ENCODE measurements at regions not wholly inside any gene's neighbourhood (a gene's known extent, or its start where the extent isn't known, plus 50 kb on each side); places are given as distances from the start of the nearest gene placed in this dataset.
A peak's percentile ranks its signal among the peaks of the same experiment; 100 is the strongest.

DNA sequence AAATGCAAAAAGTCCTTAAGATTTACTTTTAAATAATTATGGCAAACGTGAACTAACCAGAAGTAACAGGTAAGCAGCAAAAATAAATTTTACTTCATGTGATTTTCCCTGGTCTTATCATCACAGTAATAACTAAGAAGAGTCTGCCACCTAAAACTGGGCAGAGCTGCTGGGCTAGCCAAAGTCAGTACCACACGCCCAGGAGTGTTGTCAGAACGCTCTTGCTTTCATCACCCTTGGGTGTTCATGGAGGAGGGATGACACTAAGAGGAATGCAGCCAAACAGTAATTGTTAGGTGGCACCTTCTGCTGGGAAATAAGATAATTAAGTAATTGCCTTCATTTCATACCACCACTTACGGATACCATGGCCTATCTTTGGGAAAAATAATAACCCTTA, 92.0 kb upstream of the NEUROD1 start:
- no peak overlapping the region for H2AK5ac ChIP-seq (ENCODE audit: low read length, severe bottlenecking)
- peak overlapping the region in 1 of 2 experiments; percentile 37 for H3K18ac ChIP-seq (ENCODE audit: low read depth in 1 of 2, low read length in 2 of 2)
- no peak overlapping the region for H4K8ac ChIP-seq (ENCODE audit: low read length)
- no peak overlapping the region for H3K9ac ChIP-seq (ENCODE audit: low read length)
- WGBS, result 100% methylated on average over 4 of the region's 4 CpGs
- H3K4ac ChIP-seq (ENCODE audit: low read depth in 1 of 2, low read length in 2 of 2), result no peak overlapping the region
- peaks cover 2% of the 10 kb centered on the region for H3K79me1 ChIP-seq (replicated peaks; ENCODE audit: low read length, poor library complexity, severe bottlenecking)
- H3K4me3 ChIP-seq (ENCODE audit: insufficient read depth in 1 of 2, low read depth in 1 of 2, low read length in 2 of 2), result no peak overlapping the region
- no peak overlapping the region for H2BK120ac ChIP-seq (ENCODE audit: low read depth, low read length)
- H2BK12ac ChIP-seq (ENCODE audit: low read length in 2 of 2), result peak overlapping the region in 1 of 2 experiments; percentile 21
- no peaks in the 10 kb centered on the region for H3K4me1 ChIP-seq (ENCODE audit: control insufficient read depth, insufficient read depth, low read depth, low read length)
- H3K9me3 ChIP-seq (ENCODE audit: control insufficient read depth, low read length), result no peaks in the 10 kb centered on the region
- H2BK5ac ChIP-seq (ENCODE audit: low read depth, low read length, poor library complexity, severe bottlenecking), result no peak overlapping the region
- no peak overlapping the region for H3K23ac ChIP-seq (ENCODE audit: low read length in 2 of 2)
- H2BK15ac ChIP-seq (ENCODE audit: low read depth, poor library complexity, severe bottlenecking), result no peak overlapping the region
- H3K27me3 ChIP-seq (ENCODE audit: control insufficient read depth in 1 of 2, insufficient read depth in 1 of 2, low read length in 2 of 2), result no peaks in the 10 kb centered on the region
- H3K27ac ChIP-seq (ENCODE audit: low read length, poor library complexity, severe bottlenecking), result no peak overlapping the region
- H3K4me2 ChIP-seq (ENCODE audit: low read length, poor library complexity, severe bottlenecking), result no peak overlapping the region
- no peak overlapping the region for H2AFZ ChIP-seq (ENCODE audit: low read depth, low read length)
- peak overlapping the region in 1 of 2 experiments; percentile 18 for H3K14ac ChIP-seq (ENCODE audit: low read length in 2 of 2)
- no peak overlapping the region for H4K91ac ChIP-seq (ENCODE audit: low read length)
- DNase-seq, result no peak
- H3K36me3 ChIP-seq (ENCODE audit: control insufficient read depth in 1 of 2, insufficient read depth in 2 of 2, low read depth in 1 of 2, low read length in 2 of 2), result no peaks in the 10 kb centered on the region

- no peak overlapping the region for H3K9ac ChIP-seq (ENCODE audit: low read length)
- H4K8ac ChIP-seq (ENCODE audit: low read length), result no peak overlapping the region
- no peak overlapping the region for H3K14ac ChIP-seq (ENCODE audit: low read length in 2 of 2)
- peak overlapping the region in 1 of 2 experiments; percentile 40 for H3K18ac ChIP-seq (ENCODE audit: low read depth in 1 of 2, low read length in 2 of 2)
- H3K27ac ChIP-seq (ENCODE audit: low read length, poor library complexity, severe bottlenecking), result no peak overlapping the region
- no peak overlapping the region for H2BK120ac ChIP-seq (ENCODE audit: low read depth, low read length)
- H3K23ac ChIP-seq (ENCODE audit: low read length in 2 of 2), result no peak overlapping the region
- peak overlapping the region in 1 of 2 experiments; percentile 67 for H3K4ac ChIP-seq (ENCODE audit: low read depth in 1 of 2, low read length in 2 of 2)
- peak overlapping the region in 1 of 2 experiments; percentile 39 for H2BK12ac ChIP-seq (ENCODE audit: low read length in 2 of 2)
- H3K4me2 ChIP-seq (ENCODE audit: low read length, poor library complexity, severe bottlenecking), result no peak overlapping the region
- no peak overlapping the region for H4K91ac ChIP-seq (ENCODE audit: low read length)
- H2AK5ac ChIP-seq (ENCODE audit: low read length, severe bottlenecking), result no peak overlapping the region
- WGBS, result no CpG with 5 or more reads among the region's 1 CpG
- H2BK15ac ChIP-seq (ENCODE audit: low read depth, poor library complexity, severe bottlenecking), result no peak overlapping the region
- no peak overlapping the region for H2AFZ ChIP-seq (ENCODE audit: low read depth, low read length)
- H3K9me3 ChIP-seq (ENCODE audit: control insufficient read depth, low read length), result no peaks in the 10 kb centered on the region
- no peak overlapping the region for H2BK5ac ChIP-seq (ENCODE audit: low read depth, low read length, poor library complexity, severe bottlenecking)
- no peaks in the 10 kb centered on the region for H3K27me3 ChIP-seq (ENCODE audit: control insufficient read depth in 1 of 2, insufficient read depth in 1 of 2, low read length in 2 of 2)
- peaks cover 2% of the 10 kb centered on the region for H3K79me1 ChIP-seq (replicated peaks; ENCODE audit: low read length, poor library complexity, severe bottlenecking)
- H3K36me3 ChIP-seq (ENCODE audit: control insufficient read depth in 1 of 2, insufficient read depth in 2 of 2, low read depth in 1 of 2, low read length in 2 of 2), result no peaks in the 10 kb centered on the region
- DNase-seq, result no peak
- no peaks in the 10 kb centered on the region for H3K4me1 ChIP-seq (ENCODE audit: control insufficient read depth, insufficient read depth, low read depth, low read length)
- no peak overlapping the region for H3K4me3 ChIP-seq (ENCODE audit: insufficient read depth in 1 of 2, low read depth in 1 of 2, low read length in 2 of 2)
Measured at GRCh38 chr2:181772777-181773176, 92.5 kb upstream of the NEUROD1 start.

GRCh38 chr2:181774685-181775084, 94.4 kb upstream of the NEUROD1 start:
- peaks cover 2% of the 10 kb centered on the region for H3K4me1 ChIP-seq (ENCODE audit: control insufficient read depth, insufficient read depth, low read depth, low read length)
- H2AFZ ChIP-seq (ENCODE audit: low read depth, low read length), result no peak overlapping the region
- H3K4me3 ChIP-seq (ENCODE audit: insufficient read depth in 1 of 2, low read depth in 1 of 2, low read length in 2 of 2), result no peak overlapping the region
- H3K79me1 ChIP-seq (replicated peaks; ENCODE audit: low read length, poor library complexity, severe bottlenecking), result peaks cover 2% of the 10 kb centered on the region
- peak overlapping the region in 1 of 2 experiments; percentile 62 for H3K18ac ChIP-seq (ENCODE audit: low read depth in 1 of 2, low read length in 2 of 2)
- no peak for DNase-seq
- no peak overlapping the region for H3K27ac ChIP-seq (ENCODE audit: low read length, poor library complexity, severe bottlenecking)
- no peak overlapping the region for H2BK5ac ChIP-seq (ENCODE audit: low read depth, low read length, poor library complexity, severe bottlenecking)
- 95% methylated on average over 3 of the region's 4 CpGs for WGBS
- no peak overlapping the region for H3K4ac ChIP-seq (ENCODE audit: low read depth in 1 of 2, low read length in 2 of 2)
- H4K91ac ChIP-seq (ENCODE audit: low read length), result no peak overlapping the region
- H2BK15ac ChIP-seq (ENCODE audit: low read depth, poor library complexity, severe bottlenecking), result no peak overlapping the region
- no peaks in the 10 kb centered on the region for H3K36me3 ChIP-seq (ENCODE audit: control insufficient read depth in 1 of 2, insufficient read depth in 2 of 2, low read depth in 1 of 2, low read length in 2 of 2)
- no peaks in the 10 kb centered on the region for H3K27me3 ChIP-seq (ENCODE audit: control insufficient read depth in 1 of 2, insufficient read depth in 1 of 2, low read length in 2 of 2)
- no peak overlapping the region for H2AK5ac ChIP-seq (ENCODE audit: low read length, severe bottlenecking)
- no peak overlapping the region for H3K9ac ChIP-seq (ENCODE audit: low read length)
- H2BK12ac ChIP-seq (ENCODE audit: low read length in 2 of 2), result no peak overlapping the region
- no peak overlapping the region for H3K14ac ChIP-seq (ENCODE audit: low read length in 2 of 2)
- no peak overlapping the region for H2BK120ac ChIP-seq (ENCODE audit: low read depth, low read length)
- no peaks in the 10 kb centered on the region for H3K9me3 ChIP-seq (ENCODE audit: control insufficient read depth, low read length)
- no peak overlapping the region for H3K4me2 ChIP-seq (ENCODE audit: low read length, poor library complexity, severe bottlenecking)
- H3K23ac ChIP-seq (ENCODE audit: low read length in 2 of 2), result no peak overlapping the region
- no peak overlapping the region for H4K8ac ChIP-seq (ENCODE audit: low read length)

DNA sequence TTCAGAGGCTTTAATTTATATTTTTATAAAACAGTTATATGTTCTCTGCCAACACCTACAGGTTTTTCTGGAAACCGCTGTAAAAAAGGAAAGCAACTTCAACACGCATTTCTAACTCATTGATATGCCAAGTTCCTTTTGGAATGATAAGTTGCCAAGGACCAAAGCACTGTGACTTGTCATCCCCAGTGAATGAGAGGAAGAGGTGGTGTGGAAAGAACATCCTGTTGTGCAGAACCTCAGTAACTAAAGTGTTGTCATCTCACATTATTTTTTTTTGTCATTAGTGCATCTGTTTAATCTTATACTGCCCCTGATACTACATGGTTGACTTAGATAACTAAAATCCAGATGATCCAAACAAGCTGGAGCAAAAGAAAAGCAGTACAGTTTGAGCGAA, 96.0 kb upstream of the NEUROD1 start:
- Histone ChIP-seq H2BK12ac (ENCODE audit: low read length in 2 of 2) (peak overlapping the region in 1 of 2 experiments; percentile 79), H2AFZ (ENCODE audit: low read depth, low read length) (no peak overlapping the region)
- 88% methylated on average over 1 of the region's 3 CpGs for WGBS

More for the DNA sequence above, 96.0 kb upstream of the NEUROD1 start:
- H2BK120ac ChIP-seq (ENCODE audit: low read depth, low read length), result no peak overlapping the region
- no peak overlapping the region for H3K14ac ChIP-seq (ENCODE audit: low read length in 2 of 2)
- H3K27me3 ChIP-seq (ENCODE audit: control insufficient read depth in 1 of 2, insufficient read depth in 1 of 2, low read length in 2 of 2), result no peaks in the 10 kb centered on the region
- H4K91ac ChIP-seq (ENCODE audit: low read length), result no peak overlapping the region
- H3K4ac ChIP-seq (ENCODE audit: low read depth in 1 of 2, low read length in 2 of 2), result peak overlapping the region in 1 of 2 experiments; percentile 43
- no peak overlapping the region for H3K4me3 ChIP-seq (ENCODE audit: insufficient read depth in 1 of 2, low read depth in 1 of 2, low read length in 2 of 2)
- no peak overlapping the region for H3K23ac ChIP-seq (ENCODE audit: low read length in 2 of 2)
- H2AK5ac ChIP-seq (ENCODE audit: low read length, severe bottlenecking), result peak overlapping the region; percentile 90
- no peaks in the 10 kb centered on the region for H3K36me3 ChIP-seq (ENCODE audit: control insufficient read depth in 1 of 2, insufficient read depth in 2 of 2, low read depth in 1 of 2, low read length in 2 of 2)
- H3K9me3 ChIP-seq (ENCODE audit: control insufficient read depth, low read length), result no peaks in the 10 kb centered on the region
- H3K79me1 ChIP-seq (replicated peaks; ENCODE audit: low read length, poor library complexity, severe bottlenecking), result peaks cover 2% of the 10 kb centered on the region
- H4K8ac ChIP-seq (ENCODE audit: low read length), result no peak overlapping the region
- H3K9ac ChIP-seq (ENCODE audit: low read length), result no peak overlapping the region
- H3K18ac ChIP-seq (ENCODE audit: low read depth in 1 of 2, low read length in 2 of 2), result no peak overlapping the region
- H2BK5ac ChIP-seq (ENCODE audit: low read depth, low read length, poor library complexity, severe bottlenecking), result no peak overlapping the region
- no peak overlapping the region for H3K27ac ChIP-seq (ENCODE audit: low read length, poor library complexity, severe bottlenecking)
- H2BK15ac ChIP-seq (ENCODE audit: low read depth, poor library complexity, severe bottlenecking), result no peak overlapping the region
- H3K4me2 ChIP-seq (ENCODE audit: low read length, poor library complexity, severe bottlenecking), result no peak overlapping the region
- DNase-seq, result no peak
- H3K4me1 ChIP-seq (ENCODE audit: control insufficient read depth, insufficient read depth, low read depth, low read length), result peaks cover 6% of the 10 kb centered on the region

All from mesenchymal stem cell (in vitro differentiated cells and primary cell).